ENCODE measurements at regions not wholly inside any gene's neighbourhood (a gene's known extent, or its start where the extent isn't known, plus 50 kb on each side); places are given as distances from the start of the nearest gene placed in this dataset.

DNA sequence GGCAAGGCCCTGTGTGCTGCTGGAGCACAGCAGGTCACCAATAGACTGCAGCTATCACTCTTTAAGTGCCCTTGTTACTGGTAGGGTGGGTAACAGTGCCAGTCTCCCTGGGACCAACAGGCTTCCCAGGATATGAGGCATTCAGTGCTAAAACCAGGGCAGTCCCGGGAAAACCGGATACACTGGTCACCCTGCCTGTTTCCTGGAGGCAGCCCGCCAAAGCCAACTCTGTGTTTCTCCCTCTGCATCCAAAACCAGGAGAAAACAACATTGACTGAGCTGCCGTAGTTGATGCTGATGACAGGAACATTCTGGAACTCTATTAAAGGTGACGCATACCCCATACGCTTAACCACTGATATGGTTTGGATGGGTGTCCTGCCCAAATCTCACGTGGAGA is 149.1 kb downstream of the SHANK2 start:
- Histone ChIP-seq H3K4me1 (ENCODE audit: low read length) (no peaks in the 10 kb centered on the region), H3K4me2 (ENCODE audit: low read length) (no peak overlapping the region), H3K27me3 (ENCODE audit: low read depth, low read length) (peaks cover 10% of the 10 kb centered on the region; the same call in 1 of the 2 replicates), H3K79me2 (ENCODE audit: low read length) (no peaks in the 10 kb centered on the region), H3K36me3 (replicated peaks; ENCODE audit: low read depth, low read length) (no peaks in the 10 kb centered on the region), H3K4me3 (ENCODE audit: low read length) (no peak overlapping the region), H4K20me1 (ENCODE audit: insufficient read depth, low read length) (0 out of 2 replicates have a peak, but pooled peaks cover under 1% of the 10 kb centered on the region), H3K9ac (ENCODE audit: low read length) (no peak overlapping the region), H3K9me3 (ENCODE audit: insufficient read depth, low read length) (no peaks in the 10 kb centered on the region), H3K27ac (ENCODE audit: low read length) (no peak overlapping the region), H2AFZ (ENCODE audit: low read depth, low read length) (no peak overlapping the region)
- TF ChIP-seq, protein P1, sequence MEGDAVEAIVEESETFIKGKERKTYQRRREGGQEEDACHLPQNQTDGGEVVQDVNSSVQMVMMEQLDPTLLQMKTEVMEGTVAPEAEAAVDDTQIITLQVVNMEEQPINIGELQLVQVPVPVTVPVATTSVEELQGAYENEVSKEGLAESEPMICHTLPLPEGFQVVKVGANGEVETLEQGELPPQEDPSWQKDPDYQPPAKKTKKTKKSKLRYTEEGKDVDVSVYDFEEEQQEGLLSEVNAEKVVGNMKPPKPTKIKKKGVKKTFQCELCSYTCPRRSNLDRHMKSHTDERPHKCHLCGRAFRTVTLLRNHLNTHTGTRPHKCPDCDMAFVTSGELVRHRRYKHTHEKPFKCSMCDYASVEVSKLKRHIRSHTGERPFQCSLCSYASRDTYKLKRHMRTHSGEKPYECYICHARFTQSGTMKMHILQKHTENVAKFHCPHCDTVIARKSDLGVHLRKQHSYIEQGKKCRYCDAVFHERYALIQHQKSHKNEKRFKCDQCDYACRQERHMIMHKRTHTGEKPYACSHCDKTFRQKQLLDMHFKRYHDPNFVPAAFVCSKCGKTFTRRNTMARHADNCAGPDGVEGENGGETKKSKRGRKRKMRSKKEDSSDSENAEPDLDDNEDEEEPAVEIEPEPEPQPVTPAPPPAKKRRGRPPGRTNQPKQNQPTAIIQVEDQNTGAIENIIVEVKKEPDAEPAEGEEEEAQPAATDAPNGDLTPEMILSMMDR (IDR thresholded peaks at IDR 0.05; ENCODE audit: low read depth, low read length), result no peak
- TF ChIP-seq EZH2phosphoT487 (IDR thresholded peaks at IDR 0.05; ENCODE audit: low read depth), result no peak

DNA sequence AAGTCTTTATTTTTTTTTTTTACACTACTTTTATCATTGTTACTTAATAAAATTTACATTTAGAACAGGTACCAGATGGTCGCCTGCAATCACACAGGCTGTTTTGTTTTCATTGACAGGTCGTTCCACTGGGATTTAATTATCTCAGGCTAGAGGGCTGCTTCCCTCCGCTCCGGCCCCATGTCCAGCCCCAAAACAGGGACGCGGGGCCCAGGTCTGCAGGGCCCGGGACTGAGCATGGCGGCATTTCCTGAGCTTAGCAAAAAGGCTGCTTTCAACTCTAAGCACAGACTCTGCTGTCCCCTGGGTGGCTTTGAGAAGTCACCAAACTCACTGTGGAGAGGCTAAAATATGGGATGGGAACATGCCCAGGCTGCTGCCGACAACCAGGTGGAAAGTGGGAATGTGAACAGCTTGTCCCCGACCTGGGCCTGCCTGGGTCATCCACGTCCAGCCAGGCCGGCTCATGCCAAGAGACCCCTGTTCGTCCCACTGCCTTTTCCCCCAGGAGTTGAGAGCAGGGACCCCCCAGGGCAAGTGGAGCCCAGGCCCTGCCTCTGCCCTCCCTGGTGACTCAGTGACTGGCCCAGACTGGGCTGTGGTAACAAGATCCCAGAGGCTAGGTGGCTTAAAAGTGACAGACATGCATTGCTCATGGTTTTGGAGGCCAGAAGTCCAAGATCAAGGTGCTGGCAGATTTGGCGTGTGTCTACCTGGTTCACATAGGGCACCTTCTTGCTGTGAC is 150.0 kb downstream of the SHANK2 start:
- no peaks in the 10 kb centered on the region for H3K4me1 ChIP-seq (ENCODE audit: low read length)
- peaks cover 10% of the 10 kb centered on the region; the same call in 1 of the 2 replicates for H3K27me3 ChIP-seq (ENCODE audit: low read depth, low read length)
- H4K20me1 ChIP-seq (ENCODE audit: insufficient read depth, low read length), result 0 out of 2 replicates have a peak, but pooled peaks cover 3% of the 10 kb centered on the region
- H3K4me3 ChIP-seq (ENCODE audit: low read length), result no peak overlapping the region
- no peak overlapping the region for H3K9ac ChIP-seq (ENCODE audit: low read length)
- no peaks in the 10 kb centered on the region for H3K79me2 ChIP-seq (ENCODE audit: low read length)
- H3K27ac ChIP-seq (ENCODE audit: low read length), result no peak overlapping the region
- no peaks in the 10 kb centered on the region for H3K36me3 ChIP-seq (replicated peaks; ENCODE audit: low read depth, low read length)
- TF ChIP-seq, protein P1 (IDR thresholded peaks at IDR 0.05; ENCODE audit: low read depth, low read length), result no peak
- TF ChIP-seq EZH2phosphoT487 (IDR thresholded peaks at IDR 0.05; ENCODE audit: low read depth), result no peak
- H2AFZ ChIP-seq (ENCODE audit: low read depth, low read length), result no peak overlapping the region
- H3K9me3 ChIP-seq (ENCODE audit: insufficient read depth, low read length), result no peaks in the 10 kb centered on the region
- H3K4me2 ChIP-seq (ENCODE audit: low read length), result no peak overlapping the region

DNA sequence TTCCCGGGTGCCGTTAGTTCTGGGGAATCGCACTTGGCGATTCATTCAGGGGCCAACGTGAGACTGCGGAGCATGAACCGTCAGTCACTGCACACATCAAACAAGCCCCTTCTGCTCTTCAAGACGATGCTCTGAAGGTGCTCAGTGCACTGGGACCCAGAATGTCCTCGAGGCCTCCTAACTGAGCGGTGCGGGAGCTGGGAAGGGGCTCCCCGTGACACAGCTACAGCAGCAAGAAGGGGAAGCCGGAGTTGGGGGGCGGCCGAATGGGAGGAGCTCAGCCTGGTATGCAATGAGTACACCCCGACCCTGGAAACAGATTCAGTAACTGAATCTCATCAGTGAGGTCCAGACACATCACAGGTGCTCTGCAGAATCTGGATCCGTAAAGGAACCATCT is 150.8 kb downstream of the SHANK2 start:
- H3K79me2 ChIP-seq (ENCODE audit: low read length), result no peaks in the 10 kb centered on the region
- no peak overlapping the region for H3K4me3 ChIP-seq (ENCODE audit: low read length)
- H3K9ac ChIP-seq (ENCODE audit: low read length), result no peak overlapping the region
- H3K4me1 ChIP-seq (ENCODE audit: low read length), result no peaks in the 10 kb centered on the region
- no peak overlapping the region for H2AFZ ChIP-seq (ENCODE audit: low read depth, low read length)
- H4K20me1 ChIP-seq (ENCODE audit: insufficient read depth, low read length), result 0 out of 2 replicates have a peak, but pooled peaks cover 3% of the 10 kb centered on the region
- no peaks in the 10 kb centered on the region for H3K9me3 ChIP-seq (ENCODE audit: insufficient read depth, low read length)
- H3K27me3 ChIP-seq (ENCODE audit: low read depth, low read length), result peaks cover 10% of the 10 kb centered on the region; the same call in 1 of the 2 replicates
- H3K4me2 ChIP-seq (ENCODE audit: low read length), result no peak overlapping the region
- TF ChIP-seq, protein P1 (IDR thresholded peaks at IDR 0.05; ENCODE audit: low read depth, low read length), result no peak
- no peak for TF ChIP-seq EZH2phosphoT487 (IDR thresholded peaks at IDR 0.05; ENCODE audit: low read depth)
- H3K36me3 ChIP-seq (replicated peaks; ENCODE audit: low read depth, low read length), result no peaks in the 10 kb centered on the region
- no peak overlapping the region for H3K27ac ChIP-seq (ENCODE audit: low read length)

DNA sequence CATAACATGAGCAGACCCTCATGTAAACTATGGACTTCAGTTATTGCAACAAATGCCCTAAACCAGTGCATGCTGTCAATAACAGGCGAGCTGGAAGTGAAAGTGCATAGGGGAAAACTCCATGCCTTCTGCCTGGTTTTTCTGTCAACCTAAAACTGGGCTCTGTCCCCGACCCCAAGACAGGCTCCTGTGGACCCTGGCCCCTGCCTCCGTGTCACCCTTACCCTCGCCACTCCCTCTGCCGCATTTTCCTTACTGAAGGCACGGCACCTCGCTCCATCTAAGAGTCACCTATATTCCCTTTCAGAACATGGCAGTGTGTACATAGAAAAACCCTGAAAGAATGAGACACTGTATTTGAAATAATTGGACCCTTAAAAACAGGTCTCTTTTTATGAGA is 151.3 kb downstream of the SHANK2 start:
- H3K79me2 ChIP-seq (ENCODE audit: low read length), result no peaks in the 10 kb centered on the region

More for the DNA sequence above, 151.3 kb downstream of the SHANK2 start:
- no peak overlapping the region for H3K4me2 ChIP-seq (ENCODE audit: low read length)
- no peak overlapping the region for H3K27ac ChIP-seq (ENCODE audit: low read length)
- TF ChIP-seq, protein P1 (IDR thresholded peaks at IDR 0.05; ENCODE audit: low read depth, low read length), result no peak
- H3K27me3 ChIP-seq (ENCODE audit: low read depth, low read length), result peaks cover 11% of the 10 kb centered on the region; the same call in 1 of the 2 replicates
- no peak overlapping the region for H3K9ac ChIP-seq (ENCODE audit: low read length)
- no peak overlapping the region for H2AFZ ChIP-seq (ENCODE audit: low read depth, low read length)
- no peaks in the 10 kb centered on the region for H3K36me3 ChIP-seq (replicated peaks; ENCODE audit: low read depth, low read length)
- H3K4me1 ChIP-seq (ENCODE audit: low read length), result no peaks in the 10 kb centered on the region
- H4K20me1 ChIP-seq (ENCODE audit: insufficient read depth, low read length), result 0 out of 2 replicates have a peak, but pooled peaks cover 3% of the 10 kb centered on the region
- no peaks in the 10 kb centered on the region for H3K9me3 ChIP-seq (ENCODE audit: insufficient read depth, low read length)
- H3K4me3 ChIP-seq (ENCODE audit: low read length), result no peak overlapping the region

Measured in OCI-LY3 (cell line).